Keratinocyte (primary cell): ENCODE measurements at regions not wholly inside any gene's neighbourhood (a gene's known extent, or its start where the extent isn't known, plus 50 kb on each side); places are given as distances from the start of the nearest gene placed in this dataset.

Experiments
- DNase-seq: peaks from one replicate; pipeline ENCODE4 v3.0.0-alpha.2; 2011; ENCODE audit warnings: low read depth, missing footprints, low spot score
- FAIRE-seq: peaks from 2 replicates; lab custom pipeline; 2011; peaks lifted over from hg19 to GRCh38; lab: Jason Lieb, UNC
- H2AFZ ChIP-seq: 2 replicates; pipeline ENCODE4 v1.6.0; 2012; ENCODE audit warnings: low read length, control low read depth, inconsistent platforms; ENCODE audit not compliant: control insufficient read depth
- H3K27ac ChIP-seq: 2 replicates; pipeline ENCODE4 v1.5.1; 2011; ENCODE audit warnings: low read length; ENCODE audit not compliant: control insufficient read depth, insufficient read depth
- H3K27me3 ChIP-seq: 3 replicates; pipeline ENCODE4 v1.6.0; 2011; ENCODE audit warnings: low read length; ENCODE audit not compliant: control insufficient read depth, insufficient read depth; ENCODE audit errors: extremely low read depth
- H3K36me3 ChIP-seq, 2 experiments: 2 replicates in 1 of 2; 3 replicates in 1 of 2; pipeline ENCODE4 v1.5.1; 2011; ENCODE audit warnings: low read length in 2 of 2, mild to moderate bottlenecking in 1 of 2; ENCODE audit not compliant: control insufficient read depth in 2 of 2, insufficient read depth in 2 of 2; ENCODE audit errors: extremely low read depth in 1 of 2
- H3K4me1 ChIP-seq: 3 replicates; pipeline ENCODE4 v1.5.1; 2011; ENCODE audit warnings: low read length; ENCODE audit not compliant: control insufficient read depth, insufficient read depth; ENCODE audit errors: extremely low read depth
- H3K4me2 ChIP-seq: 3 replicates; pipeline ENCODE4 v1.6.0; 2011; ENCODE audit warnings: low read depth, low read length; ENCODE audit not compliant: control insufficient read depth, insufficient read depth; ENCODE audit errors: extremely low read depth
- H3K4me3 ChIP-seq, 3 experiments: fragments of 200-600 bp in 1 of 3; sonication (generic) in 1 of 3; 2 replicates in 2 of 3; 3 replicates in 1 of 3; pipeline ENCODE4 v1.5.1; 2011 to 2016; ENCODE audit warnings: low read length in 3 of 3, mild to moderate bottlenecking in 3 of 3, control low read depth in 2 of 3, inconsistent platforms in 1 of 3, low read depth in 1 of 3, mixed read lengths in 1 of 3, mixed run types in 1 of 3, moderate library complexity in 1 of 3; ENCODE audit not compliant: control insufficient read depth in 2 of 3, insufficient read depth in 2 of 3; ENCODE audit errors: extremely low read depth in 1 of 3
- H3K79me2 ChIP-seq: 2 replicates; pipeline ENCODE4 v1.6.0; 2012; ENCODE audit warnings: low read length; ENCODE audit not compliant: control insufficient read depth, insufficient read depth
- H3K9ac ChIP-seq: 3 replicates; pipeline ENCODE4 v1.6.0; 2011; ENCODE audit warnings: low read length; ENCODE audit not compliant: control insufficient read depth, insufficient read depth; ENCODE audit errors: extremely low read depth
- H3K9me1 ChIP-seq: 3 replicates; pipeline ENCODE4 v1.6.0; 2011; ENCODE audit warnings: low read length; ENCODE audit not compliant: control insufficient read depth, insufficient read depth; ENCODE audit errors: extremely low read depth
- H3K9me3 ChIP-seq: 2 replicates; pipeline ENCODE4 v1.5.1; 2012; ENCODE audit warnings: low read depth, low read length; ENCODE audit not compliant: control insufficient read depth
- H4K20me1 ChIP-seq: 3 replicates; pipeline ENCODE4 v1.6.0; 2011; ENCODE audit warnings: low read length; ENCODE audit not compliant: control insufficient read depth, insufficient read depth; ENCODE audit errors: extremely low read depth
- CTCF ChIP-seq, 3 experiments: IDR thresholded peaks in 1 of 3; conservative IDR thresholded peaks in 1 of 3; optimal IDR thresholded peaks in 1 of 3; 2 replicates in 2 of 3; 3 replicates in 1 of 3; pipeline versions ENCODE3 to v1.5.1; 2011; ENCODE audit warnings: low read length in 3 of 3, mild to moderate bottlenecking in 3 of 3, moderate library complexity in 2 of 3, control low read depth in 1 of 3, inconsistent platforms in 1 of 3; ENCODE audit not compliant: insufficient read depth in 2 of 3; ENCODE audit errors: extremely low read depth in 1 of 3
- EZH2 ChIP-seq: IDR thresholded peaks from one replicate; pipeline ENCODE4 v1.6.1; 2012; ENCODE audit warnings: inconsistent platforms, mild to moderate bottlenecking, low read length, moderate library complexity
- dilution Hi-C: fragments of 300-500 bp; cut with MboI; formaldehyde crosslinking; loops from one replicate; pipeline ENCODE4 v1.7.0; 2020; ENCODE audit warnings: low sequenced_read_pairs; ENCODE audit not compliant: extremely low pct_ligation_motif_present

DNA sequence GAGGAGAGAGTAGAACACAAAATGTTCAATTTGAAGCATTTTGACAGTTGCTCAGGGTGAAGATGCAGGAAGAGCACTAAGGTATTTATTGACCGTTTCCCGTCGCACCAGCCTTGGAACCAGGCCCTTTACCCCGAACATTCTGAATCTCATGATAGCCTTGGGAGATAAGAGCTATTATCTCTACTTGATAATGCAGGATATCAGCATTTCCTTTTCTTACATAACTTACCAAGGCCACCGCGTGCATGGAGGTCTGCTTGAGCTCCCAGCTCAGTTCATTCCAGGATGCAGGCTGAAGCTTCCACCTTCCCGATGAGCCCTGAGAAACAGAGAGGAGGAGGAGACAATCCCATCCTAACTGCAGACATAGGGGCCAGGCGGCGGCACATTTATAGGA is 324.2 kb upstream of the COBL start:
- Histone ChIP-seq H3K27me3 (no peaks in the 10 kb centered on the region), H3K79me2 (no peaks in the 10 kb centered on the region), H3K4me2 (no peak overlapping the region), H4K20me1 (no peaks in the 10 kb centered on the region), H3K36me3 (no peaks in the 10 kb centered on the region), H3K4me1 (no peaks in the 10 kb centered on the region), H3K9ac (no peak overlapping the region), H3K27ac (no peak overlapping the region), H3K9me3 (no peaks in the 10 kb centered on the region), H3K4me3 (no peak overlapping the region), H2AFZ (no peak overlapping the region), H3K9me1 (no peaks in the 10 kb centered on the region)
- no peak for DNase-seq
- FAIRE-seq, result no peak
- dilution Hi-C loops, result no loop called here
- TF ChIP-seq EZH2, result no peak
- TF ChIP-seq CTCF (optimal IDR thresholded peaks at IDR 0.05 in 1 of 3, IDR thresholded peaks at IDR 0.05 in 1 of 3, conservative IDR thresholded peaks at IDR 0.05 in 1 of 3; ENCODE audit: extremely low read depth in 1 of 3, insufficient read depth in 2 of 3, low read length in 3 of 3), result no peak

- Histone ChIP-seq H3K4me2 (no peak overlapping the region), H3K4me1 (no peaks in the 10 kb centered on the region), H3K79me2 (no peaks in the 10 kb centered on the region), H3K9me3 (no peaks in the 10 kb centered on the region), H3K27ac (no peak overlapping the region), H3K27me3 (no peaks in the 10 kb centered on the region), H3K36me3 (no peaks in the 10 kb centered on the region), H2AFZ (no peak overlapping the region), H4K20me1 (no peaks in the 10 kb centered on the region), H3K9ac (no peak overlapping the region), H3K9me1 (no peaks in the 10 kb centered on the region), H3K4me3 (no peak overlapping the region)
- dilution Hi-C loops, result no loop called here
- FAIRE-seq (no peak), DNase-seq (no peak)
- TF ChIP-seq EZH2 (no peak), CTCF (optimal IDR thresholded peaks at IDR 0.05 in 1 of 3, IDR thresholded peaks at IDR 0.05 in 1 of 3, conservative IDR thresholded peaks at IDR 0.05 in 1 of 3; ENCODE audit: extremely low read depth in 1 of 3, insufficient read depth in 2 of 3, low read length in 3 of 3) (no peak)
These were observed 323.2 kb upstream of the COBL start for GRCh38 chr7:51639661-51640334.
